ENCODE measurements at regions not wholly inside any gene's neighbourhood (a gene's known extent, or its start where the extent isn't known, plus 50 kb on each side); places are given as distances from the start of the nearest gene placed in this dataset.

DNA sequence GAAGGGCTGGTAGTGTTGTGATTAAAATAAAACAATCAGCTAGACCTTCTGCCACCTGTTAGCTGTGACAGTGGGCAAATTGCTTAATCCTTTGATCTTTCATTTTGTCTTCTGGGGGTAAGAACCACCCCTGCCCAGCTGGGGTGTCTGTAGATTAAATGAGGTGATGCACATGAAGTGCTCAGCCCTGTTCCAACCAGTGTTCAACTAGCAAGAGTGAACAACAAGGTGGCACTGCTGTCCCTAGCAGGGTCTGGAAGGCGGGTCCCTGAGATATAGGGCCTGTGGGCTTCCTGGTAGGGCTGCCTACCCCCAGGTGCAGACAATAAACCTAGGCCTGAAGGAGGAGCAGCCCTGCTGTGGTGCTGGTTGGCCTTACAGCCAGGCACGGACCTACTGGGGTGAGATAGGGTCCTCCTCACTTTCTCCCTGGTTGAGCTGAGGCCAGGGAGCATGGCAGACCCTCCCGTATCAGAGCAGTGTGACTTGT, 60.6 kb downstream of the ARL6IP4 start:
- TF ChIP-seq, protein P1, sequence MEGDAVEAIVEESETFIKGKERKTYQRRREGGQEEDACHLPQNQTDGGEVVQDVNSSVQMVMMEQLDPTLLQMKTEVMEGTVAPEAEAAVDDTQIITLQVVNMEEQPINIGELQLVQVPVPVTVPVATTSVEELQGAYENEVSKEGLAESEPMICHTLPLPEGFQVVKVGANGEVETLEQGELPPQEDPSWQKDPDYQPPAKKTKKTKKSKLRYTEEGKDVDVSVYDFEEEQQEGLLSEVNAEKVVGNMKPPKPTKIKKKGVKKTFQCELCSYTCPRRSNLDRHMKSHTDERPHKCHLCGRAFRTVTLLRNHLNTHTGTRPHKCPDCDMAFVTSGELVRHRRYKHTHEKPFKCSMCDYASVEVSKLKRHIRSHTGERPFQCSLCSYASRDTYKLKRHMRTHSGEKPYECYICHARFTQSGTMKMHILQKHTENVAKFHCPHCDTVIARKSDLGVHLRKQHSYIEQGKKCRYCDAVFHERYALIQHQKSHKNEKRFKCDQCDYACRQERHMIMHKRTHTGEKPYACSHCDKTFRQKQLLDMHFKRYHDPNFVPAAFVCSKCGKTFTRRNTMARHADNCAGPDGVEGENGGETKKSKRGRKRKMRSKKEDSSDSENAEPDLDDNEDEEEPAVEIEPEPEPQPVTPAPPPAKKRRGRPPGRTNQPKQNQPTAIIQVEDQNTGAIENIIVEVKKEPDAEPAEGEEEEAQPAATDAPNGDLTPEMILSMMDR (conservative IDR thresholded peaks at IDR 0.05) = no peak
- TF ChIP-seq ZFX (IDR thresholded peaks at IDR 0.05) = no peak

Measured in C4-2B (cell line).